ENCODE measurements at regions not wholly inside any gene's neighbourhood (a gene's known extent, or its start where the extent isn't known, plus 50 kb on each side); places are given as distances from the start of the nearest gene placed in this dataset.

DNA sequence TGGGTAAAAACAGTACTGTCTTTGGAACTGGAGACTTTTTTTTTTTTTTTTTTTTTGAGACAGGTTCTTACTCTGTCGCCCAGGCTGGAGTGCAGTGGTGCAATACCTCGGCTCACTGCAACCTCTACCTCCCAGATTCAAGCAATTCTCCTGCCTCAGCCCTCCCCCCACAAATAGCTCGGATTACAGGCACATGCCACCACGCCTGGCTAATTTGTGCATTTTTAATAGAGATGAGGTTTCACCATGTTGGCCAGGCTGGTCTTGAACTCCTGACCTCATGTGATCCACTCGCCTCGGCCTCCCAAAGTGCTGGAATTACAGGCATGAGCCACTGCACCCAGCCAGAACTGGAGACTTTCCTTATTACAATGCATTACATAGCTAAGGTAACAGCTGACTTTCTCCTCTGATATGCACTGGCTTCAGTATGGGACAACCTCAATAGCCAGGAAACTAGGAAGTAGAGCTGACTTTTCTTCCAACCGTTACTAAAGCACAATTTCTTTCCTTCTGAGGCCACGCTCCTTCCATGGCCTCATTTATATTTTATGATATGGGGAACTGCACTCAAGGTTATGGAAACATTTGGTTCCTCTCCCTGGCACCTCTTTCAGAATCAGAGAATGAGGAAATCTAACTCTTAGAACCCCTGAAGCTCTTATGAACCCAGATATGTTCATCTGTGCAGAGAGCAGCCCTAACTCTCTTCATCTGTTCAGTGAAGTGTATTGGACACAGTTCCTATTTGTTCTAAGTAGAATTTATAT lies 53.5 kb upstream of the FAM9B start:
- DNase-seq = no peak

- no peak for DNase-seq
Measured at GRCh38 chrX:9088896-9089295, 55.0 kb upstream of the FAM9B start.

- DNase-seq = no peak
Measured at GRCh38 chrX:9090766-9091165, 56.8 kb upstream of the FAM9B start.

- DNase-seq = no peak
Measured at GRCh38 chrX:9091258-9091657, 57.3 kb upstream of the FAM9B start.

DNA sequence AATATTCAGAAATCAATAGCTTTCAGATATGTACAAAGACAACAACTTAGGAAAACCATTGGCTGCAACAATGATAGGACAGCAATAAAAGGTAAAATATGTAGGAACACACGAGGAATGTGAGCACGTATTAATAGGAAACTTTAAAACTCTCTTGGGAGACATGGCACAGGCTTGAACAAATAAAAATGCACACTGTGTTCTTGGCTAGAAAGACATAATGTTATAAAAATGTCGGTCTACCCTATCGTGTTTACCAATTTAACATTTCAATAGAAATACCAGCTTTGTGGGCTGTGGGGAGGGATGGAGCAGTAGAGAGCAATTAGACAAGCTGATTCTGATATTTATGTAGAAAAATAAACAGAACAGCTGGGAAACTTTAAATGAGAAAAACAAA lies 69.0 kb upstream of the FAM9B start:
- DNase-seq = no peak

- DNase-seq = no peak
Measured at GRCh38 chrX:9108054-9108453, 74.1 kb upstream of the FAM9B start.

- no peak for DNase-seq
Measured at GRCh38 chrX:9110808-9111207, 76.9 kb upstream of the FAM9B start.

DNA sequence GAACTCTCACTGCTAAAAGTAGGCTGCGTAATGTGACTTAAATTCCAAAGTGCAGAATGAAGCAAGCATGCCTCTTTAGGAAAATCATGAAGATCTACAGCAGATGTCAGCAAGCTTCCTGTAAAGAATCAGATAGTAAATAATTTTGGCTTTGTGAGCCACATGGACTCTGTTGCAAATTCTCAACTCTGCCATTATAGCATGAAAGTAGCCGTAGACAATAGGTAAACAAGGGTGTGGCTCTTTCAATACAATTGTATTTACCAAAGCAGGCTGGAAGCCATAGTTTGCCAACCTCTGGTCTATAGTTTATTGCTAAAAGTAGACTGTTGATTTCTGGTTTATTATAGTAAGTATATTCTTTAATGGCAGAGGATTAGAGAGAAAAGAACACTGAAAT lies 80.3 kb upstream of the FAM9B start:
- no peak for DNase-seq

DNA sequence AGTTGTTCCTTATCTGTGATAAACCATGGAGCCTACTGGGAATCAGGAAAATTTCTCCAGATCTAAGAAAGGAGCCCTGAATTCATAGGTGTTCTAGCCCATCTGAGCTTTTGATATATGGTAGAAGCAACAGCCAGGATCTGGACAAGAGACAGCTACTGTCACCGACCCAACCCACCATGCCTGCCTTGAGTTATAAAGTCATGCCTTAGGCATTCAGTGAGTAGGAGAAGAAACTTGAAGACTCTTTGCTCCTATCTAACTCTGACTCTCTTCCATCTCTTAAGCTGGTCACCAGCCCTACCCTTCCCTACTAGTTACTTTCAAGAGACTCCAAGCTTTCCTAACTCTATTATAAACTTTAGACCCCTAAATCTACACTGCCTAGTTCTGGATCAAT lies 83.9 kb upstream of the FAM9B start:
- no peak for DNase-seq

GRCh38 chrX:9122519-9123245 lies 88.8 kb upstream of the FAM9B start:
- DNase-seq = no peak

DNA sequence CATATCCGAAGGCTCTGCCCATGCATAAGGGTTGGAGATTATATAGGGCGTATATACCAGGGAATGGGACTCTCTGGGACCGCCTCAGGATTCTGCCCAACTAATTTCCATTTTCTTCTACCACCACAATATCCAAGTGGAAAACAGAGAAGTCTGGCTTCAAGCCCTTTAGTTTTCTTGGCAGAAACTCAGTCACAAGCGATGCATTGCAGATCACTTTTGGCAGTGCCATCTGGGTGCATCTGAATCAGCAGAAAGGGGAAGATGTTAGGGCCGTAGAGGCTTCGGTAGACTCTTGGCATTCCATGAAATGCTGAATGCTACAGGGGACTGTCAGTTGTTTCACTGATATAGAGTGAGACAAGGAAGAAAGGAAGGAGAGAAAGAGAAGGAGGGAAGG lies 94.1 kb upstream of the FAM9B start:
- DNase-seq = no peak

DNA sequence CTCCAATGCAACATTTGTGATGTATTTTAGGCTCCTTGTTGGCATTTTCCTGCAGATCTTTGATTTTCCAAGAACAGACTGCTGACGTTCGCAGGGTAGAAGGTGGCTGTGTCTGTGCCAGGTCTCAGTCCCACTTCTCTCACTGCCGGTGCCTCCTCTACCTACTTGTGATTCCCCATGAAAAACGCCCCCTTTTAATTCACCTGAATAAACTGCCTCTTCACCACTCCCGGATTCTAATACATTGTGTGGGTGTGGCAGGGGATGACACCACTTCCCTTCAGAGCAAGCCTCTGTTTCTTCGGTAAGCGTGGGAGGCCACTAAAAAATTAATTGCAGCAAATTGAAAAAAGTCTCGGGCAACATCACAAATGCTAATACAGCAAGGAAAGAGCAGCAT lies 96.1 kb upstream of the FAM9B start:
- no peak for DNase-seq

- DNase-seq = no peak
Measured at GRCh38 chrX:9131066-9131465, 97.1 kb upstream of the FAM9B start.

DNA sequence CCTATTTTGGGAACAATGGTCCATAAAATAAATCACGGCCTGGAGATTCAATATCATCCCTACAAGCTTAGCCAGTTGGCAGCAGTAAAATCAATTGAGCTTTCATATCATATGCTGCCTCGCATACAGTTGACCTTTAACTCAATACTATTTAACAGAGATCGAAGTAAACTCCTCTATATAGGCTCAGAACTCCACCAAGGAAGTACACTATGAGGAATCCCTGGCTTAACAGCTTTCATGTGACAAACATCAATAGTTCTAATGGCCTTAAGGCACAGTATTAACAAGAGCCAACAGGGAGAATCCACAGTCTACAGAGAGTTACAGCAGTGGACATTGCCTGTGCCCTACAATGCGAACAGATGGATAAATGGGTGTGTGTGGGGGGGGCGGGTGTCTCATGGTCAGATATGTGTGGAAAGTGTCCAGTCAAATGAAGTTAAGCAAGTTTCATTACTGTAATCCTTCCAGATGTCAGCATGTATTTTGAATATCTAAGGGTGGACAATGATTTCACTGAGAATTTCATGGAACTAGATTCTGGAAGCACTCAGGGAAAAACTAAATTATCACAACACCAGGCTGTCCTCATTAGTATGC lies 98.2 kb upstream of the FAM9B start:
- DNase-seq = no peak

DNA sequence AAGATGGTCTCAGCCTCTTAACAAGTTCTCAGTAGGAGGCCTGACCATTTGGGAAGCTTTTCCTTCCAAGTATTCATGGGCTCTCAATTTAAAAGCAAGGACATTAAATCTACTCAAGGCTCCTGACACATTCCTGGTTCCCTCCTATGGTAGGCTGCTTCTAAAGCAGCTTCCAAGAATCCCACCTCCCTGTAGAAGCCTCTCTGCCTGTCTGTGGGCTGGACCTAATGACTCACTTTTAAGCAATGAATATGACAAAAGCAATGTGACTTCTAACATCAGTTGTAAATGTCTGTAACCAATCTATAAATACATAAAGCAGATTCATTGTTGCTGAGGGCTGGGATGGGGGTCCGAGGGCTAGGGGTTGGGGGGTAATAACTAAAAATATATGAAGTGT lies 99.5 kb upstream of the FAM9B start:
- DNase-seq = no peak

DNA sequence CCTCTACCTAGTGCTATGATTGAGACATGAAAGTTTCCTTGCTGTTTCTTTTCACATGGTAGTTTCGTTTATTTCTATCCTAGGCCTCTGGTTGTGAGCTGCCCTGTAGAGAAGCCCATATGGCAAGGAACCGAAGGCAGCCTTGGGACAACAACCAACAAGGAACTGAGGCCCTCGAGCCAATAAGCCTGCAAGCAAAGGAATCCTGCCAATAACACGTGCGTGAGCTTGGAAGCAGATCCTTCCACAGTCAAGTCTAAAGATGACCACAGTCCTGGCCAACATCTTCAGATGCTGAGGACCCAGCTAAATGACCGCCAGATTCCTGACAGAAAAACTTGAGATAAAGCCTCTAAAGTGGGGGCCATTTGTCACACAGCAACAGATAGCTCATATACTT lies 100.4 kb upstream of the FAM9B start:
- no peak for DNase-seq

DNA sequence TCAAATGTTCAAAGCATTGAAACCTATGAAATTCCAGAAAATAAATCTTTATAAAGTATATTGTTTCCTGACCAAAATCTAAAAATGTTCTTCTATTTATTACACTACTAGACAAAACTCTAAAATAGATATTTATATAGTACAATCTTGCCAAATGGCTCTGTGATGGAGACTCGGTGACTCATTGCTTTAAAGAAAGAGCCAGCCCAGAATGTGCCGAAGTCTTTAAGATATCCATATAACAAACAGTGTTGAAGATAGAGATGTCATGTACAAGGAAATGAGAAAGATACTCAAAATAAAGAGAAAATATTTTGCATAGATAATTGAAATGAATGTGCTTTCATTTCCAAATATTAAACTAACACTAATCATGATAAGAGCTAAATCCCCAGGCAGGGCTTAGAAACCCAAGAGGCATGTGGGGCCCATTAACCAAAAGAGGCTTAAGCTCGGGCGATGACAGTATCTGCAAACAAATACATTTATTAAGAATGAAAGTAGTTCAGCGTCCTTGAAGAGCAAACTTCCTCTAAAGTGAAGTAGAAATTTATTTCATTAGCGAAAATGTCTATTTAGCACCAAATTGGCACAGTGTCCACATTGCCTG lies 102.1 kb upstream of the FAM9B start:
- DNase-seq = no peak

DNA sequence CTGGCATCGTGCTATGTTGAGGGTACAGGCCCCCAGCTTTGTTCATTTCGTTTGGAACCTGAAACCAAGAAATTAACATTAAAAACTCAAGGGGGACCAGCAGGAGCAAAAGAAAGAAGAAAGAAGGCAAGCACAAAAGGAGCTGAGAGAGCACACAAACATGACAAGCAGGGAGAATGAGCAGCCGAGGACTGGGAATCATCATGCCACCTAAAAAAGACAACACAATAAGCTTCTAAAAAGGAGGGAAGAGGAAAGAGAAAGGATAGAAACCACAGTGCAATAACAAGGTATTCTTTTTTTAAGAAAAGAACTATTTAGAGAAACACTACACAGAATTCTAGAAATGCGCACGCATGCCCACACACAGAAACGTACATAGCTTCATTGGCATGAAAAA lies 103.2 kb upstream of the FAM9B start:
- no peak for DNase-seq

DNA sequence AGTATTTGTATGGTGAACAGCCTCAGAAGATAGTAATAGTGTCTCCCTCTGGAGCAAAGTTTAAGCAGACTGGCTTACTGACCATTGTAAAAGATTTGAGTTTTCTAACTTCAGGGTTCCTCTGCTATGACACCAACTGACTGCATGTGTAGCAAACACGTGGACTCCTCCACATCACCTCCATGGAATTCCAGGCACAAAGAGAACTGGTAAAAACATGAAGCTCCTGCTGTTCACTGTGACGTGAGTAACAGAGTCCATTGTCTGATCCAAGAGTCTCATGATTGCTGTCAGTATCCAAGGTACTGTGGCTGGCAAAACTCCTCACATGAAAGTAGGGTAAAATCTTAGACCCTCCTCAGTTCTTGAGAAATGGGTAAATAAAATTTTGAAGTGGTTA lies 107.6 kb upstream of the FAM9B start:
- no peak for DNase-seq

DNA sequence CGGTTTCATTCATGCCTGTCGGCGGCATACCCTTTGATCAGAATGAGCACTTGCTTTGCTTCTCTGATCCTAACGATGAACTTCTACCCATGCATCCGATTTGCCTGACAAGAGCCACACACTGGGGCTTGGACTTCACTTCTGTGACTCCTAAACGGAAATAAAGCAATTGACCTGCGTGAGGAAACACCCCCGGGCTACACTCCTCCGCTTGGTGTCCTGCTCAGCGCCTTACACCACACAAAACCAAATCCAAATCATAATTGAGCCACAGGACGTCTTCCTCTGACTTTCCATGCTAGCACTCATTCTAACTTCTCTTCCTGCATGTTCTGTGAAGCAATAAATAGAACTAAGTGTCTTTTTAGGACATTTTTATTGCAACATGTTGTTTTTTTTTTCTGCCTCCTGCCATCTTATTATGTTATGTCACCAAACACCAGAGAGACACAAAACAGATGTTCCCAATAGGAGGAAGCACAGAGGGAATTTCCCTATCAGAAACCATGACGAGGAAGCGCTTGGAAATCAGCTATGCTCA lies 110.8 kb upstream of the FAM9B start:
- DNase-seq = no peak

- DNase-seq = no peak
Measured at GRCh38 chrX:9146657-9147056, 112.7 kb upstream of the FAM9B start.

DNA sequence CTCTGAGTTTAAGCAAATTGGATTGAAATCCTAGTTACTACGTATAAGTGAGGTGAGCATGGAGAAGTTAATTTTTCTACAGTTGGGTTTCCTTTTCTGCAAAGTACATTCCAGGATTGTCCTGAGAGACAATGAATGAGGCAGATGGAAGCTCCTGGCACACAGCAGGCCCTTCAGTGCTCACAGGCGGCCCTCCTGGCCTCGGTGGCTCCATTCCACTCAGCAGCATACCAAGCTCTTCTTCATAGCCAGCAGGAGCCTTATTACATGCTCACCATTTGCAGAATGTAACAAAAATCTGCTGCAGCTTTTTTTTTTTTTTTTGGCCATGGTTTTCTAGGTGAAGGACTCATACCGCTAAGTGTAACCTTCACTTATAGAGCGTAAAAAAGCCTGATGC lies 113.2 kb upstream of the FAM9B start:
- no peak for DNase-seq

DNA sequence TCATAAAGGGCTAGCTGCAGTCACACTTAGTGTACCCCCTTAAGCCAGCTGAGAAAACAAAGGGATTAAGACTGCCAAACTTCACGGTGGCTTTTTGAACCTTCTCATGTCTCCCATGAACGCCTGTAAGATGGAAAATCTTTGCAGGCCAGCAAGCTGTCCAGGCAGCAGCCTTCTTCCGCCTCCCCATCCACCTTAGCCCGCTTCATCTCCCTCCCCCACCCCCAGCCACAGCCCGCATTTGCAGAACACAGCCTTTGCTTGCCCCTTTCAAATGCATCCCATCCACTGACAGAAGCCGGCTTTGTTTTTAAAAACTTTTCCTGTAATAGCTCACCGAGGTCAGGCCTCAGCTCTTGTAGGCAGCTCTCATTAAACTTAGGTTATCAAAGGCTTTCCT lies 113.8 kb upstream of the FAM9B start:
- no peak for DNase-seq
